Body of pancreas (tissue), 4 donors: ENCODE measurements at regions not wholly inside any gene's neighbourhood (a gene's known extent, or its start where the extent isn't known, plus 50 kb on each side); places are given as distances from the start of the nearest gene placed in this dataset.

Experiments used
- CTCF ChIP-seq, 7 experiments: fragments of 450-650 bp in 4 of 7; fragments of 200-600 bp in 3 of 7; sonication (generic) in 3 of 7; IDR thresholded peaks; one replicate each; pipeline ENCODE4 v1.5.1; 2016 to 2019; ENCODE audit warnings: antibody characterized with exemption in 7 of 7
- POLR2A ChIP-seq, 3 donors: fragments of 450-650 bp; IDR thresholded peaks; one replicate each; pipeline ENCODE4 v1.6.1; 2016; ENCODE audit warnings: antibody characterized with exemption in 3 of 3, mild to moderate bottlenecking in 2 of 3

- TF ChIP-seq CTCF (IDR thresholded peaks at IDR 0.05) (no peak), POLR2A (IDR thresholded peaks at IDR 0.05) (no peak)
Measured at GRCh38 chr14:52153939-52154338, 85.1 kb upstream of the NID2 start.
